Epidermal melanocyte (primary cell): ENCODE measurements at regions not wholly inside any gene's neighbourhood (a gene's known extent, or its start where the extent isn't known, plus 50 kb on each side); places are given as distances from the start of the nearest gene placed in this dataset.
A peak's percentile ranks its signal among the peaks of the same experiment; 100 is the strongest.

ENCODE experiments used
- DNase-seq: peaks from one replicate; pipeline ENCODE4 v3.0.0; 2011; ENCODE audit warnings: low spot score; ENCODE audit not compliant: insufficient read length

- DNase-seq, result no peak
Observed at GRCh38 chr10:44850356-44850934, 60.7 kb upstream of the TMEM72 start.

- no peak for DNase-seq
Observed at GRCh38 chr10:44851413-44851812, 59.7 kb upstream of the TMEM72 start.

GRCh38 chr10:44851881-44852280 lies 59.3 kb upstream of the TMEM72 start:
- DNase-seq, result no peak

- no peak for DNase-seq
Observed at GRCh38 chr10:44853148-44853734, 57.9 kb upstream of the TMEM72 start.

GRCh38 chr10:44853796-44854195 lies 57.3 kb upstream of the TMEM72 start:
- DNase-seq, result no peak

- peak; percentile 50 for DNase-seq
Observed at GRCh38 chr10:44854693-44855350, 56.3 kb upstream of the TMEM72 start.

- no peak for DNase-seq
Observed at GRCh38 chr10:44856696-44857095, 54.4 kb upstream of the TMEM72 start.

GRCh38 chr10:44857363-44858016 lies 53.6 kb upstream of the TMEM72 start:
- DNase-seq, result peak; percentile 67

- DNase-seq, result no peak
Observed at GRCh38 chr10:44858017-44858371, 53.1 kb upstream of the TMEM72 start.

GRCh38 chr10:44858988-44859387 lies 52.1 kb upstream of the TMEM72 start:
- DNase-seq, result no peak

GRCh38 chr10:44859546-44860285 lies 51.4 kb upstream of the TMEM72 start:
- no peak for DNase-seq

GRCh38 chr10:44860811-44861736 lies 50.1 kb upstream of the TMEM72 start:
- no peak for DNase-seq
